ENCODE measurements at regions not wholly inside any gene's neighbourhood (a gene's known extent, or its start where the extent isn't known, plus 50 kb on each side); places are given as distances from the start of the nearest gene placed in this dataset.

DNA sequence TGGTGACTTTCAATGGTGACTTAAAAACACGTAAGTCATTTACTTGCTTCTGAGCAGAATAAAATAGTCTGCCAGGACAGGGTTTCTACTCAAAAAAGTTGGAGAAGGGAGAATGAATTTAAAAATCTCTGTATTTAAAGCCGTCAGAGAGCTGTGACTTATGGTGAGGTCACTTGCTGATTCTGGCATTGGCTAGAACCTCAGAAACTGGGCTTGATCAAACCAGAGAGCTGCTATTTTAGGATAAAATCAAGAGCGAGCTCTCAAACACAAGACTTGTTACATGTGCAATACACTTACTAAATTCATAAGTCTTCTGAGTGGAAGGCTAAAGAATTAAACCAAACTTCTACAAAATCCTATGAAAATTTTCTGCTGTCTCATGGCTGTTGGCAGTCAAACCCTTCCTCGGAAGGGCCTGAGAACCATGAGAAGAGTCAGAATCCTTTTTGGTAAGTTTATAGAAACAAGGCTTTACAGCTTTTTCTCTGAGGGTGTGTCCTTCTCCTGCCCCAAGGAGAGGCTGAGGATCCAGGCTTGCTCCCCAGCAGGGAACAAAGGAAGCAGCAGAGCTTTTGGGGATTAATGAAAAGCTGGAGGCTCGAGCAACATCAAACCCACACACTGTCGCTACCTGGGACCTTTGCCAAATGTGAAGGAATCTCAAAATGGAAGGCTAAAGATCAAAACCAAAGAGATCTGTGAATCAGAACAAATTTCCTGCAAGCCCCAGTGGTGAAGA lies 816.4 kb downstream of the SOCS6 start:
- Histone ChIP-seq H3K4me3 (replicated peaks in 1 of 3; ENCODE audit: low read depth in 2 of 3, low read length in 3 of 3) (no peak overlapping the region), H3K4me1 (ENCODE audit: control insufficient read depth in 1 of 2, insufficient read depth in 2 of 2, low read length in 2 of 2) (no peaks in the 10 kb centered on the region), H4K20me1 (ENCODE audit: insufficient read depth, low read length) (no peaks in the 10 kb centered on the region), H3K36me3 (replicated peaks in 1 of 2; ENCODE audit: control insufficient read depth in 1 of 2, insufficient read depth in 2 of 2, low read length in 2 of 2) (no peaks in the 10 kb centered on the region), H3K27me3 (ENCODE audit: control insufficient read depth in 2 of 2, insufficient read depth in 2 of 2, low read length in 2 of 2) (no peaks in the 10 kb centered on the region), H3K79me2 (ENCODE audit: insufficient read depth, low read length) (no peaks in the 10 kb centered on the region), H3K4me2 (replicated peaks; ENCODE audit: extremely low read depth, low read length, poor library complexity, severe bottlenecking) (no peak overlapping the region), H3K9me3 (replicated peaks in 1 of 2; ENCODE audit: control insufficient read depth in 1 of 2, insufficient read depth in 1 of 2, low read length in 2 of 2) (no peaks in the 10 kb centered on the region), H2AFZ (ENCODE audit: insufficient read depth, low read depth, low read length, poor library complexity, severe bottlenecking) (no peak overlapping the region), H3K27ac (ENCODE audit: low read depth in 1 of 2, low read length in 2 of 2) (no peak overlapping the region), H3K9ac (ENCODE audit: insufficient read depth, low read length, poor library complexity, severe bottlenecking) (no peak overlapping the region)
- Mint-ChIP-seq H3K36me3 (no peaks in the 10 kb centered on the region), H3K27ac (no peak overlapping the region), H3K4me1 (no peaks in the 10 kb centered on the region), H3K4me3 (no peak overlapping the region), H3K9me3 (peaks cover 0 to 2% (median 0%) of the 10 kb centered on the region in 7 donors), H3K27me3 (ENCODE audit: low read depth in 3 of 3) (peaks cover 0 to 2% (median 0%) of the 10 kb centered on the region in 3 donors)
- DNase-seq, result no peak
- intact Hi-C loops (cut with micrococcal nuclease), result no loop called here
- 90% methylated on average over 2 of the region's 6 CpGs for WGBS (ENCODE audit: insufficient coverage)
- TF ChIP-seq, protein P1, sequence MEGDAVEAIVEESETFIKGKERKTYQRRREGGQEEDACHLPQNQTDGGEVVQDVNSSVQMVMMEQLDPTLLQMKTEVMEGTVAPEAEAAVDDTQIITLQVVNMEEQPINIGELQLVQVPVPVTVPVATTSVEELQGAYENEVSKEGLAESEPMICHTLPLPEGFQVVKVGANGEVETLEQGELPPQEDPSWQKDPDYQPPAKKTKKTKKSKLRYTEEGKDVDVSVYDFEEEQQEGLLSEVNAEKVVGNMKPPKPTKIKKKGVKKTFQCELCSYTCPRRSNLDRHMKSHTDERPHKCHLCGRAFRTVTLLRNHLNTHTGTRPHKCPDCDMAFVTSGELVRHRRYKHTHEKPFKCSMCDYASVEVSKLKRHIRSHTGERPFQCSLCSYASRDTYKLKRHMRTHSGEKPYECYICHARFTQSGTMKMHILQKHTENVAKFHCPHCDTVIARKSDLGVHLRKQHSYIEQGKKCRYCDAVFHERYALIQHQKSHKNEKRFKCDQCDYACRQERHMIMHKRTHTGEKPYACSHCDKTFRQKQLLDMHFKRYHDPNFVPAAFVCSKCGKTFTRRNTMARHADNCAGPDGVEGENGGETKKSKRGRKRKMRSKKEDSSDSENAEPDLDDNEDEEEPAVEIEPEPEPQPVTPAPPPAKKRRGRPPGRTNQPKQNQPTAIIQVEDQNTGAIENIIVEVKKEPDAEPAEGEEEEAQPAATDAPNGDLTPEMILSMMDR (IDR thresholded peaks at IDR 0.05), result no peak

DNA sequence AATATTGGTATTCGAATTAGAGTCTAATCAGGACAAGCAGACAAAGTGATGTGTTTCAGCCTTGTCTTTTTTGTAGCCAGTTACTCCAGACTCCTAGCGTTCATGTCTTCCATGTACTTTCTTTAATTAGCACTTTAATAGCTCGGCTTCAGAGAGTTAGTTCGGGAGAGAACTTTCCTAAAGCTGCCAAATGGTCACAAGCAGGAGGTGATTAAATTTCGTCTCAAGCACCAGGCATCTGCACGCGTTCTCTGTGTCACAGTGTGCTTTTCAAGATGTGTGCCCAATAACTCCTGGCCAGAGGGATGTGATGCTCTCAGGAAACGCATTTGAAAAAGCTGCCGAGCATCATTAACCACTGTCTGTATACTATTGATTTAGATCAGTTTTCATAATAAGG lies 790.8 kb downstream of the SOCS6 start:
- H3K27ac ChIP-seq (ENCODE audit: low read depth in 1 of 2, low read length in 2 of 2), result no peak overlapping the region
- peaks cover 1 to 2% (median 2%) of the 10 kb centered on the region in 3 donors for H3K27me3 Mint-ChIP-seq (ENCODE audit: low read depth in 3 of 3)
- no peaks in the 10 kb centered on the region for H3K9me3 ChIP-seq (replicated peaks in 1 of 2; ENCODE audit: control insufficient read depth in 1 of 2, insufficient read depth in 1 of 2, low read length in 2 of 2)
- TF ChIP-seq, protein P1 (IDR thresholded peaks at IDR 0.05), result no peak
- intact Hi-C loops (cut with micrococcal nuclease), result no loop called here
- H3K4me3 ChIP-seq (replicated peaks in 1 of 3; ENCODE audit: low read depth in 2 of 3, low read length in 3 of 3), result no peak overlapping the region
- no peak overlapping the region for H3K4me2 ChIP-seq (replicated peaks; ENCODE audit: extremely low read depth, low read length, poor library complexity, severe bottlenecking)
- no peaks in the 10 kb centered on the region for H3K36me3 Mint-ChIP-seq
- no peaks in the 10 kb centered on the region for H3K4me1 ChIP-seq (ENCODE audit: control insufficient read depth in 1 of 2, insufficient read depth in 2 of 2, low read length in 2 of 2)
- DNase-seq, result no peak
- no peak overlapping the region for H3K27ac Mint-ChIP-seq
- no peaks in the 10 kb centered on the region for H3K4me1 Mint-ChIP-seq
- no peak overlapping the region for H3K4me3 Mint-ChIP-seq
- no peak overlapping the region for H2AFZ ChIP-seq (ENCODE audit: insufficient read depth, low read depth, low read length, poor library complexity, severe bottlenecking)
- no peak overlapping the region for H3K9ac ChIP-seq (ENCODE audit: insufficient read depth, low read length, poor library complexity, severe bottlenecking)
- H3K9me3 Mint-ChIP-seq, result peaks cover 0 to 2% (median 0%) of the 10 kb centered on the region in 7 donors
- H3K36me3 ChIP-seq (replicated peaks in 1 of 2; ENCODE audit: control insufficient read depth in 1 of 2, insufficient read depth in 2 of 2, low read length in 2 of 2), result no peaks in the 10 kb centered on the region
- 62% methylated on average over 6 of the region's 9 CpGs for whole genome bisulfite sequencing (ENCODE audit: insufficient coverage)
- no peaks in the 10 kb centered on the region for H4K20me1 ChIP-seq (ENCODE audit: insufficient read depth, low read length)
- H3K27me3 ChIP-seq (ENCODE audit: control insufficient read depth in 2 of 2, insufficient read depth in 2 of 2, low read length in 2 of 2), result no peaks in the 10 kb centered on the region
- no peaks in the 10 kb centered on the region for H3K79me2 ChIP-seq (ENCODE audit: insufficient read depth, low read length)

Measured in CD14-positive monocyte (primary cell).